Gastroesophageal sphincter (tissue), 4 donors: ENCODE measurements at regions not wholly inside any gene's neighbourhood (a gene's known extent, or its start where the extent isn't known, plus 50 kb on each side); places are given as distances from the start of the nearest gene placed in this dataset.
"Not testable (repeated sequence)": the region's sequence is repeated elsewhere in the genome, so short reads cannot be mapped to it uniquely, and the experiment has no call there.

Source experiments
- ATAC-seq: fragments of 150-250 bp; one replicate; pipeline ENCODE4 v1.9.1; 2016; ENCODE audit warnings: mild to moderate bottlenecking, moderate library complexity
- H3K27ac ChIP-seq, 4 donors: fragments of 200-600 bp; sonication (generic) in 3 of 4; 1 replicate in 3 of 4; 2 replicates in 1 of 4; pipeline ENCODE4 v1.5.1; 2016 to 2019
- H3K27me3 ChIP-seq: fragments of 200-600 bp; sonication (generic); one replicate; pipeline ENCODE4 v1.5.1; 2019
- H3K36me3 ChIP-seq, 2 donors: fragments of 200-600 bp; sonication (generic); one replicate each; pipeline ENCODE4 v1.5.1; 2019; ENCODE audit warnings: control low read depth in 1 of 2
- H3K4me1 ChIP-seq, 3 donors: fragments of 200-600 bp; sonication (generic); 1 replicate in 2 of 3; 2 replicates in 1 of 3; pipeline ENCODE4 v1.5.1; 2016 to 2019; ENCODE audit warnings: control low read depth in 2 of 3
- H3K4me3 ChIP-seq, 2 donors: fragments of 200-600 bp; sonication (generic); one replicate each; pipeline ENCODE4 v1.5.1; 2019; ENCODE audit warnings: mild to moderate bottlenecking in 1 of 2, moderate library complexity in 1 of 2
- H3K9me3 ChIP-seq, 3 donors: fragments of 200-600 bp; sonication (generic); one replicate each; pipeline ENCODE4 v1.5.1; 2017 to 2019; ENCODE audit warnings: control low read depth in 2 of 3
- CTCF ChIP-seq, 4 experiments: fragments of 200-600 bp in 2 of 4; fragments of 450-650 bp in 2 of 4; sonication (generic) in 1 of 4; IDR thresholded peaks; one replicate each; pipeline ENCODE4 v1.5.1; 2017 to 2019; ENCODE audit warnings: antibody characterized with exemption in 4 of 4, mild to moderate bottlenecking in 2 of 4, moderate library complexity in 2 of 4
- EP300 ChIP-seq: sonication (generic); formaldehyde crosslinking; IDR thresholded peaks from one replicate; pipeline ENCODE4 v1.6.1; 2017; ENCODE audit warnings: antibody characterized with exemption, mild to moderate bottlenecking
- POLR2A ChIP-seq, 2 donors: fragments of 450-650 bp; IDR thresholded peaks; one replicate each; pipeline ENCODE4 v1.6.1; 2017; ENCODE audit warnings: antibody characterized with exemption in 2 of 2, mild to moderate bottlenecking in 2 of 2, moderate library complexity in 1 of 2
- POLR2AphosphoS5 ChIP-seq: sonication (generic); formaldehyde crosslinking; IDR thresholded peaks from one replicate; pipeline ENCODE4 v1.6.1; 2017; ENCODE audit warnings: antibody characterized with exemption
- WGBS, 2 donors: methylation state at CpG; one replicate each; pipeline ENCODE4 v1.1.5; 2018; ENCODE audit warnings: low coverage in 1 of 2; 5-methylcytosine and 5-hydroxymethylcytosine counted together

- ATAC-seq = no peak
- no peaks in the 10 kb centered on the region for H3K27me3 ChIP-seq
- H3K4me3 ChIP-seq = no peak overlapping the region
- 25 to 29% methylated on average over 2 of the region's 2 CpGs for WGBS, 2 donors
- no peaks in the 10 kb centered on the region for H3K36me3 ChIP-seq
- H3K4me1 ChIP-seq = peaks cover 0 to 18% (median 0%) of the 10 kb centered on the region in 3 donors
- H3K27ac ChIP-seq = no peak overlapping the region
- H3K9me3 ChIP-seq = no peaks in the 10 kb centered on the region
- TF ChIP-seq CTCF (IDR thresholded peaks at IDR 0.05) = no peak
- no peak for TF ChIP-seq POLR2A (IDR thresholded peaks at IDR 0.05)
- no peak for TF ChIP-seq EP300
- no peak for TF ChIP-seq POLR2AphosphoS5
These were observed 386.0 kb upstream of the LRRC3B start for GRCh38 chr3:26236531-26236930.

GRCh38 chr3:26237036-26237682 is 385.4 kb upstream of the LRRC3B start:
- ATAC-seq = no peak
- no peak overlapping the region for H3K27ac ChIP-seq

GRCh38 chr3:26244586-26244985 is 378.0 kb upstream of the LRRC3B start:
- ATAC-seq, H3K27me3 ChIP-seq, H3K36me3 ChIP-seq, H3K4me1 ChIP-seq, H3K4me3 ChIP-seq, H3K27ac ChIP-seq, H3K9me3 ChIP-seq: not testable (repeated sequence)
- 90 to 92% methylated on average over 2 to 14 of the region's 14 CpGs for WGBS, 2 donors

More at GRCh38 chr3:26237036-26237682, 385.4 kb upstream of the LRRC3B start:
- Histone ChIP-seq H3K27me3 (no peaks in the 10 kb centered on the region), H3K4me1 (peaks cover 0 to 18% (median 0%) of the 10 kb centered on the region in 3 donors), H3K9me3 (no peaks in the 10 kb centered on the region), H3K36me3 (no peaks in the 10 kb centered on the region), H3K4me3 (no peak overlapping the region)
- WGBS, 2 donors = 55 to 71% methylated on average over 4 of the region's 4 CpGs
- TF ChIP-seq EP300 (no peak), POLR2A (IDR thresholded peaks at IDR 0.05) (no peak), POLR2AphosphoS5 (no peak), CTCF (IDR thresholded peaks at IDR 0.05) (no peak)

- no peak for ATAC-seq
- H3K9me3 ChIP-seq = no peaks in the 10 kb centered on the region
- H3K36me3 ChIP-seq = no peaks in the 10 kb centered on the region
- TF ChIP-seq POLR2A (IDR thresholded peaks at IDR 0.05) (no peak), POLR2AphosphoS5 (no peak), CTCF (IDR thresholded peaks at IDR 0.05) (no peak), EP300 (no peak)
- H3K27ac ChIP-seq = no peak overlapping the region
- no peaks in the 10 kb centered on the region for H3K27me3 ChIP-seq
- H3K4me3 ChIP-seq = no peak overlapping the region
- no peaks in the 10 kb centered on the region for H3K4me1 ChIP-seq
These were observed 377.3 kb upstream of the LRRC3B start for GRCh38 chr3:26245236-26245635.

- no peaks in the 10 kb centered on the region for H3K36me3 ChIP-seq
- H3K9me3 ChIP-seq = no peaks in the 10 kb centered on the region
- no peak overlapping the region for H3K27ac ChIP-seq
- ATAC-seq = no peak
- no peaks in the 10 kb centered on the region for H3K4me1 ChIP-seq
- TF ChIP-seq EP300 (no peak), POLR2A (IDR thresholded peaks at IDR 0.05) (no peak), CTCF (IDR thresholded peaks at IDR 0.05) (no peak), POLR2AphosphoS5 (no peak)
- no peak overlapping the region for H3K4me3 ChIP-seq
- WGBS, 2 donors = 80 to 96% methylated on average over 2 of the region's 2 CpGs
- H3K27me3 ChIP-seq = no peaks in the 10 kb centered on the region
These were observed 375.7 kb upstream of the LRRC3B start for GRCh38 chr3:26246901-26247300.
